ENCODE measurements at regions not wholly inside any gene's neighbourhood (a gene's known extent, or its start where the extent isn't known, plus 50 kb on each side); places are given as distances from the start of the nearest gene placed in this dataset.

- no peak for DNase-seq
These were observed 128.9 kb upstream of the SIX2 start for GRCh38 chr2:45137966-45138695.

DNA sequence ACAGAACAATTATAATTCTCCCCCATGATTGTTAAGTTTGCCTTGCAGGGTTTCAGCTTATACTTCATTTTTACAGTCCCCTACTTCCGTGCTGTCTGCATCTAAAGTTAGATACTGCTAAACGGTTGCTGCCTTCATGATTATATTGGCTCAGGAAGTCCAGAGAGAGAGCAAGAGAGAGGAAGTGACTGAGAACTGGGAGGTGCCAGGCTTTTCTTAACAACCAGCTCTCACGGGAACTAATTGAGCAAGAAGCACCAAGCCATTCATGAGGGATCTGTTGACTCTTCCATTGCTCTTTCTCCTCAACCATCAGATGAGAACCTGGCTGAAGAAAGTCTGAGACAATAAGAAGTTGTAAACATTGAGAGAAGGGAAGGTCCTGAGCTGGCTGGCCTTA lies 125.5 kb upstream of the SIX2 start:
- DNase-seq = no peak

GRCh38 chr2:45134014-45134413 lies 124.8 kb upstream of the SIX2 start:
- DNase-seq = no peak

DNA sequence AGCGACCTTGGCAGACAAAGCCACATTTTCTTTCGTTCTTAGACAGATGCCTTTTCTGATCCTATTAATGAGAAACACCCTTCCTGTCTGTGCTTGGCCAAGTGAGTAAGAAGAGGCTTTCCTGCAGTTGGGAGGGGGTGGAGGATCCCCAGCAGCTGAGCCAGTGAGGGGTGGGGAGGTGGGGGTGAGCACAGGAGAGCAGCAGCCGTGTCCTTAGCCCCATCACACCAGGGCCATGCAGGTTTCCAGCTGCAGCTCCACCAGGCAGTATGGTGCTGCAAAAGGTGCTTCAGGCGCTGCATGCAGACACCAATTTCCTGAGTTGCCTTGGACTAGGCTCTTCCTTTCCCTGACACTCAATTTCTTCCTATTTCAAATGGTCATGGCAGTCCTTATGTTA lies 123.3 kb upstream of the SIX2 start:
- DNase-seq = no peak

DNA sequence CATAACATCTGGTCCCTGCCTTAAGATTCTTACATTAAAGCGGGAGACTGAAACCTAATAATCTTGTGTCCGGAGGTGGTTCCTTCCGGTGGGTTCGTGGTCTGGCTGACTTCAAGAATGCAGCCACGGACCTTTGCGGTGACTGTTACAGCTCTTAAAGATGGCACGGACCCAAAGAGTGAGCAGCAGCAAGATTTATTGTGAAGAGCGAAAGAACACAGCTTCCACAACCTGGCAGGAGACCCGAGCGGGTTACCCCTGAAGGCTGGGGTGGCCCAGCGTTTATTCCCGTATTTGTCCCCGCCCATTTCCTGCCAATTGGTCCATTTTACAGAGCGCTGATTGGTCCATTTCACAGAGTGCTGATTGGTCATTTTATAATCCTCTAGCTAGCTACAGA lies 122.3 kb upstream of the SIX2 start:
- no peak for DNase-seq

- DNase-seq = no peak
These were observed 121.5 kb upstream of the SIX2 start for GRCh38 chr2:45130736-45131135.

DNA sequence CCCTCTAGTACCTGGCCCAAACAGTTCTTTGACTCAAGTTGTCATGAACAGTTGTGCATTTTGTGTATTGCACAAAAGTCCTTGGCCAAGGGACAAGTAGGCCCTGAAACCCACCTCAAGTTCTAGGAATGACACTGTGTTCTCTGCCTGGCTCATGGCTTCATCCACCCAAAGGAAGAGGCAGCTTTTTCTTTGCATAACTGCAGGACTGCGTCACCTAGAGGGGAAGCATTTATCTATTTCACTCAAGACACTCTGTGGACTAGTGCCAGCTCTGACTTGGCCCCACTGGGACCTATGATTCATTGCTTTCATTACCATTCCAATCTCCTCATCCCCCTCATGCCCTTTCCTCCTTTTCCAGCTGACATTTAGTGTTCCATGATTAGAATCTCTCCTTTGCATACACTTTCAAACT lies 119.3 kb upstream of the SIX2 start:
- DNase-seq = no peak

DNA sequence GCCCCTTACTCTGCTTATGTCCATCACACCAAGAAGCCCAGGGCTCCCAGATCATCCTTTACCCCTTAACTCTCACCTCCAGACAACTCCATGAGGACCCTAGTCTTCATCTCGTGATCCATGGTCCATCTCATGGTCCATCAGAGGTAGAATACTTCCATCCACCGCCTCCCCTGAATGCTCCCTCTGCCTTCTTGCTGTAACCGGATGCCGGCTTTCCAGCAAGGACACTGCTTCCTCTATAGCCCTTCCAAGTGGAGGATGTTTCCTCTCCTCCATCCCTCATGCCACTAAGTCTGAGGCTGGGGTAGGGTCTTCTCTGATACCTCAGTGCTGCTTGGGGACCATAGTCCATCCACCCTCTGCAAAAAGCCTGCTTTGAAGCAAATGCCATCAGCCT lies 118.6 kb upstream of the SIX2 start:
- DNase-seq = no peak

DNA sequence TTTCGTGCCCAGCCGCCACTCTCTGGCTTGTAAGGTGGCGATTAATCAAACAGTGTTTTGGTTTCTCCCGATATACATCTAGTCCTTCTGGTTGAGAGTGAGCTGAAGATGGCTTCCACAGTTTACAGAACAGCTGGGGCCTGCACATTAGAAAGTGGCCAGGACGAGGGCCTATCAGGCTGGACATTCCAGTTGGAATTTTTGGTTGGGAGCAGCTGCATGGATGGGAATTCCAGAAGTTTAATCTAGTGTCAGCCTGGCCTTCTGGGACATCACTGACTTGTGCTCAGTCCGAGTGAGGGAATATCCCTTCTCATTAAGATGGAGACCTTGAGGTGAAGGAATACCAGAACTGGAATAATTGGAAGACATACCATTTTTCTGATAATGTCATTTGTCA lies 118.1 kb upstream of the SIX2 start:
- DNase-seq = no peak

DNA sequence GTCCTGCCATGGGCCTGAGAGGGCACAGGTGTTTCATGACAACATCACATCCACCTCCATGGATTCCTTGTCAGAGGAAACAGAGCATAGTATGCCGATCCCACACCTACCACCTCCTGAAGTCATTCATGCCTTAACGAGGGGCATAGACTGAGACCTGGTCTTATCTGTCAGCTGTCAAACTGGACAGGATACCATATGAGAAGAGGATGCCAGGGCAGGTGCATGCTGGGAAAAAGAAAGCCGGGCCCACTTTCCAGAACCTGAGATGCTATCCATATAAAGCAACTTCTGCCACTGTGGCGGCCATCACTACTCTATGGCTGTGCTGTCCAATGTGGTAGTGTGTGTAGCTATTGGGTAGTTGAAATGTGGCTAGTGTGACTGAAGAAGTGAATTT lies 116.0 kb upstream of the SIX2 start:
- no peak for DNase-seq

GRCh38 chr2:45124456-45124855 lies 115.2 kb upstream of the SIX2 start:
- DNase-seq = no peak

- DNase-seq = no peak
These were observed 114.4 kb upstream of the SIX2 start for GRCh38 chr2:45123521-45124191.

GRCh38 chr2:45123065-45123464 lies 113.8 kb upstream of the SIX2 start:
- DNase-seq = no peak

DNA sequence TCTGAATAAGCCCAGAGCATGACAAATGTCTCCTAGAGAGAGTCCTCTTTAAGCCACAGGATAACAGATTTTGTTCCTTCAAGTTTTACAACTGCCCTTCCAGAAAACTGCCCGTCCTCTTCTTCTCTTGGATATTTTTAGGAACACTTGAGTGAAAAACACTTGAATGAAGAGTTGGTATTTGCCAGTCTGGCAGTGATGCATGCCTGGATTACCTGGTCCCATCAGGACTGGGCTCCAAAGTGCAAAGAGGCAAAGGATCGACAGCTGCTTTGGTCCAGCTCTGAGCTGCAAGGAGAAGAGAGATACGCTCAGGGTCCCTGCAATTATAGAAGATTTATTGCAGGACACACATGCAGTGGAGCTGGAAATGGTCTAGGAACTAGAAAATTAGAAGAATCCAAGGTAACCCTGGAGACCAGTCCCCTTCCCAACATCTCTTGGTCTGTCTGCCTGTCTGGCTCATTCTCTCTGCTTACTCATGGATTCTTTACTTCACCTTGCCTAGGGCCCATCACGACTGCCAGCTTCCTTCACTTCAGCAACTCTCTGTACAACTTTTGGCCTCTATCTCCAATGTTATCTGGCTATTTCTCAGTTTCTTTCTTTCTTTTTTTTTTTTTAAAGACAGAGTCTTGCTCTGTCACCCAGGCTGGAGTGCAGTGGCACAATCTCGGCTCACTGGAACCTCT lies 112.1 kb upstream of the SIX2 start:
- no peak for DNase-seq

DNA sequence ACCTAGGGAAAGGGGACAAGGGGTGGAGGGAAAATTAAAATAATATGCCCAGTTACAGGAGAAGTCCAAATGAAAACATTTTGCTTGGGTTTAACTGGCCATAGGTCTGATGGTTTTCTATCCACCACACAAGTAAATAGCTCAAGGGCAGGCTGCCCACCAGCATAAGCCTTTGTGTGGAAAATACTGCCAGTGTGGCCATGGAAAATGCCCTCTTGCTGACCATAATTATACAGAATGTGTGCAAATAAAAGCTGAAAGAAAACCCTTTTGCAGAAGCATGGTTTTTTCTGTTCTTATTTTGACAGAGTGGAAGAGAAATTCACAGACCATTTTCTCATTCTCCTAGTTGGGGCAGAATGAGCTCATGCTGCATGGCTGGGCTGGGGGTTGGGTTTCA lies 111.3 kb upstream of the SIX2 start:
- no peak for DNase-seq

GRCh38 chr2:45119855-45120254 lies 110.6 kb upstream of the SIX2 start:
- DNase-seq = no peak

DNA sequence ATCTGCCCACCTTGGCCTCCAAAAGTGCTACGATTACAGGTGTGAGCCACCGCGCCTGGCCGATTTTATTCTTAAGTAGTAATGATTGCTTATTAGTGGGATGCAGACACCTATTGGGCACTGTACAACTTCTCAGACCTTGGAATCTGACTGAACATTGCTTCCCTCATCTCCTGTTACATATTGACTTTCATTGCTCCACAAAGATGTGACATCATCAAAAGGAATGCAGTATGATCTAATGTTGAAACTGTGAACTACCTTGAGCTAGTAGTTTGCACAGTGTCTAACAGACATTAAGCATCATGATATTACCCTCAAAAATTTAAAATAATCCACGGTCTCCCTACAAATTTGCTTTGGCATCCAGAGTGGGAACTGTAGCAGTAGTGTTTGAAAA lies 109.8 kb upstream of the SIX2 start:
- no peak for DNase-seq

DNA sequence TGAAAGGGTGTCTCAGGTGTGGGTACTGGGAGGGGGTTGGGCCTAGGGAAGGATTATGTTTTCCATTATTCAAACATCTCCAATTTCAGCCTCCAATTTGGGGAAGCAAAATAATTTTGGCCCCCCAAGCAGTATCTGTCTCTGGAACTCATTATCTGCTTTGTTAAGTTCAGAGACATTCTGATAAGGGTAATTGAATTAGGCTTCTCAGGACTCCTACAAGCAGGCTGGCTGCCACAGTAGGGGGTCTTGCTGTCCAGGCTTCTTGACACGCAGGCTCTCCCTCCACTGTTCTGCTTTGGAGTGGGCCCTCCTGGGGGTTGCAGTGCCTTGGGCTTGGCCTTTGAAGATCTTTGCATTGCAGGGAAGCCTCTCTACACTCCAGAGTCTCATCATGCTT lies 108.1 kb upstream of the SIX2 start:
- DNase-seq = no peak

GRCh38 chr2:45115181-45115580 lies 105.9 kb upstream of the SIX2 start:
- no peak for DNase-seq

GRCh38 chr2:45114221-45114955 lies 105.1 kb upstream of the SIX2 start:
- no peak for DNase-seq

- no peak for DNase-seq
These were observed 103.5 kb upstream of the SIX2 start for GRCh38 chr2:45112750-45113149.

DNA sequence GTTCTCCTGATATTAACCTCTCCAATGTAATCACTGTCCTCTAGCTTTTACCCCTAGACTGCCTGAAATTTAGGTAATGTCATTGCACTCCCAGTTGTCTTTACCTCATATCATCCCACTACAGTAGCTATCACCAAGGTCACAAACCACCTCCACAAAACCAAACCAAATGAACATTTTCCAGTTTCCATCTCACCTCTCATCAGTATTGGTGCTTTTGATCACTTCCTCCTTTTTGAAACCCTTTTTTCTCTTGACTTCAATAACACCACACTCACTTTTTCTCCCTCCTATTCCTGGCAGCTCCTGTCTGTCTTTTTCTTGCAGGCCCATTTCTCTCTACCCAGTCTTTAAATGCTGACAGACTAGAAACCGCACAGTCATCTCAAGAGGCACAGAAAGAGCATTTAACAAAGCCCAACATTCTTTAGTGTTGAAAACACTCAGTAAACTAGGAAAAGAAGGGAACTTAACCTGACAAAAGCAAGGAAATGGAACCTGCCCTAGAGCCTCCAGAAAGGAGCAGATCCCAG lies 95.9 kb upstream of the SIX2 start:
- no peak for DNase-seq

DNA sequence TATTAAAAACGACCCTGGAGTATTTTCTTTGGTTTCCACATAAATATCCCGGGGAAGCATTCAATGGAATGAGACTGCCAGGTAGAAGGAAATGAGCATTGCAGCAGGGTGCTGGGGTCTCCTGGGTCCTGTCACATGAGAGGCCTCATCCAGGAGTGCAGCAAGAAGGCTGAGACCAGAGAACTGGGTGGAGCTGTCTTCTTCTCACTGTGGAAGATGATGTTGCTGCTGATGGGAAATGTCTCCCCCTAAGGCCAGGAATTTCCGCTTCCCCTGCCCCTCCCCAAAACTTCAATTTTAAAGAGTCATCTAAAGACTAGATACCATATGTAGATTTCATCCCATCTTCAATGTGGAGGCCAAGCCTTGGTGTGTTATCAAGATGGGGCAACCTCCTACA lies 95.2 kb upstream of the SIX2 start:
- DNase-seq = no peak

All from right forelimb (tissue), 1 donor.